Gastroesophageal sphincter (tissue), 4 donors: ENCODE measurements at regions not wholly inside any gene's neighbourhood (a gene's known extent, or its start where the extent isn't known, plus 50 kb on each side); places are given as distances from the start of the nearest gene placed in this dataset.

Experiments
- ATAC-seq: fragments of 150-250 bp; one replicate; pipeline ENCODE4 v1.9.1; 2016; ENCODE audit warnings: mild to moderate bottlenecking, moderate library complexity
- H3K27ac ChIP-seq, 4 donors: fragments of 200-600 bp; sonication (generic) in 3 of 4; 1 replicate in 3 of 4; 2 replicates in 1 of 4; pipeline ENCODE4 v1.5.1; 2016 to 2019
- H3K27me3 ChIP-seq: fragments of 200-600 bp; sonication (generic); one replicate; pipeline ENCODE4 v1.5.1; 2019
- H3K36me3 ChIP-seq, 2 donors: fragments of 200-600 bp; sonication (generic); one replicate each; pipeline ENCODE4 v1.5.1; 2019; ENCODE audit warnings: control low read depth in 1 of 2
- H3K4me1 ChIP-seq, 3 donors: fragments of 200-600 bp; sonication (generic); 1 replicate in 2 of 3; 2 replicates in 1 of 3; pipeline ENCODE4 v1.5.1; 2016 to 2019; ENCODE audit warnings: control low read depth in 2 of 3
- H3K4me3 ChIP-seq, 2 donors: fragments of 200-600 bp; sonication (generic); one replicate each; pipeline ENCODE4 v1.5.1; 2019; ENCODE audit warnings: mild to moderate bottlenecking in 1 of 2, moderate library complexity in 1 of 2
- H3K9me3 ChIP-seq, 3 donors: fragments of 200-600 bp; sonication (generic); one replicate each; pipeline ENCODE4 v1.5.1; 2017 to 2019; ENCODE audit warnings: control low read depth in 2 of 3
- CTCF ChIP-seq, 4 experiments: fragments of 200-600 bp in 2 of 4; fragments of 450-650 bp in 2 of 4; sonication (generic) in 1 of 4; IDR thresholded peaks; one replicate each; pipeline ENCODE4 v1.5.1; 2017 to 2019; ENCODE audit warnings: antibody characterized with exemption in 4 of 4, mild to moderate bottlenecking in 2 of 4, moderate library complexity in 2 of 4
- EP300 ChIP-seq: sonication (generic); formaldehyde crosslinking; IDR thresholded peaks from one replicate; pipeline ENCODE4 v1.6.1; 2017; ENCODE audit warnings: antibody characterized with exemption, mild to moderate bottlenecking
- POLR2A ChIP-seq, 2 donors: fragments of 450-650 bp; IDR thresholded peaks; one replicate each; pipeline ENCODE4 v1.6.1; 2017; ENCODE audit warnings: antibody characterized with exemption in 2 of 2, mild to moderate bottlenecking in 2 of 2, moderate library complexity in 1 of 2
- POLR2AphosphoS5 ChIP-seq: sonication (generic); formaldehyde crosslinking; IDR thresholded peaks from one replicate; pipeline ENCODE4 v1.6.1; 2017; ENCODE audit warnings: antibody characterized with exemption
- WGBS, 2 donors: methylation state at CpG; one replicate each; pipeline ENCODE4 v1.1.5; 2018; ENCODE audit warnings: low coverage in 1 of 2; 5-methylcytosine and 5-hydroxymethylcytosine counted together

GRCh38 chr14:88998027-88998426 is 173.6 kb downstream of the TTC8 start:
- ATAC-seq, result no peak
- Histone ChIP-seq H3K27me3 (peaks cover 5% of the 10 kb centered on the region), H3K9me3 (no peaks in the 10 kb centered on the region), H3K4me3 (no peak overlapping the region), H3K36me3 (no peaks in the 10 kb centered on the region), H3K4me1 (no peaks in the 10 kb centered on the region), H3K27ac (no peak overlapping the region)
- 31 to 60% methylated on average over 1 of the region's 1 CpG for whole genome bisulfite sequencing, 2 donors
- TF ChIP-seq POLR2A (IDR thresholded peaks at IDR 0.05), result no peak
- TF ChIP-seq EP300, result no peak
- TF ChIP-seq CTCF (IDR thresholded peaks at IDR 0.05), result no peak
- no peak for TF ChIP-seq POLR2AphosphoS5

- H3K27me3 ChIP-seq, result peaks cover 5% of the 10 kb centered on the region
- no peak overlapping the region for H3K27ac ChIP-seq
- H3K36me3 ChIP-seq, result no peaks in the 10 kb centered on the region
- H3K4me3 ChIP-seq, result no peak overlapping the region
- no peak for ATAC-seq
- H3K4me1 ChIP-seq, result no peaks in the 10 kb centered on the region
- WGBS, 2 donors, result 89 to 100% methylated on average over 3 to 5 of the region's 5 CpGs
- TF ChIP-seq CTCF (IDR thresholded peaks at IDR 0.05) (no peak), POLR2AphosphoS5 (no peak), POLR2A (IDR thresholded peaks at IDR 0.05) (no peak), EP300 (no peak)
- H3K9me3 ChIP-seq, result no peaks in the 10 kb centered on the region
These were observed 174.7 kb downstream of the TTC8 start for GRCh38 chr14:88999137-88999536.

GRCh38 chr14:89000007-89000942 is 175.8 kb downstream of the TTC8 start:
- Histone ChIP-seq H3K4me1 (no peaks in the 10 kb centered on the region), H3K36me3 (no peaks in the 10 kb centered on the region), H3K27me3 (peaks cover 5% of the 10 kb centered on the region), H3K4me3 (no peak overlapping the region), H3K27ac (no peak overlapping the region), H3K9me3 (no peaks in the 10 kb centered on the region)
- ATAC-seq, result no peak
- 75 to 77% methylated on average over 7 to 9 of the region's 9 CpGs for WGBS, 2 donors
- TF ChIP-seq POLR2AphosphoS5, result no peak
- TF ChIP-seq EP300, result no peak
- no peak for TF ChIP-seq CTCF (IDR thresholded peaks at IDR 0.05)
- no peak for TF ChIP-seq POLR2A (IDR thresholded peaks at IDR 0.05)

- Histone ChIP-seq H3K4me3 (no peak overlapping the region), H3K27ac (no peak overlapping the region), H3K36me3 (no peaks in the 10 kb centered on the region), H3K4me1 (no peaks in the 10 kb centered on the region), H3K27me3 (peaks cover 3% of the 10 kb centered on the region), H3K9me3 (no peaks in the 10 kb centered on the region)
- no peak for ATAC-seq
- TF ChIP-seq EP300 (no peak), POLR2A (IDR thresholded peaks at IDR 0.05) (no peak), POLR2AphosphoS5 (no peak), CTCF (IDR thresholded peaks at IDR 0.05) (no peak)
These were observed 179.7 kb downstream of the TTC8 start for GRCh38 chr14:89004166-89004565.

- no peak overlapping the region for H3K27ac ChIP-seq
- H3K4me1 ChIP-seq, result no peaks in the 10 kb centered on the region
- H3K27me3 ChIP-seq, result no peaks in the 10 kb centered on the region
- TF ChIP-seq POLR2AphosphoS5, result no peak
- TF ChIP-seq POLR2A (IDR thresholded peaks at IDR 0.05), result no peak
- TF ChIP-seq CTCF (IDR thresholded peaks at IDR 0.05), result no peak
- TF ChIP-seq EP300, result no peak
- no peaks in the 10 kb centered on the region for H3K9me3 ChIP-seq
- no peak for ATAC-seq
- no peak overlapping the region for H3K4me3 ChIP-seq
- H3K36me3 ChIP-seq, result no peaks in the 10 kb centered on the region
These were observed 183.5 kb downstream of the TTC8 start for GRCh38 chr14:89007906-89008305.
